OCI-LY7 (cell line): ENCODE measurements at regions not wholly inside any gene's neighbourhood (a gene's known extent, or its start where the extent isn't known, plus 50 kb on each side); places are given as distances from the start of the nearest gene placed in this dataset.

Experiments
- BruUV-seq: library from RNA; stranded (reverse); fragments of 400-500 nt; replicated peaks from 2 replicates; lab custom pipeline; 2021; lab: Mats Ljungman, UMichigan
- CTCF ChIA-PET: fragments of 300-600 bp; sonication (Branson Sonifier 250); formaldehyde crosslinking; loops from one replicate; lab custom pipeline; 2022; ENCODE audit warnings: antibody characterized with exemption; ENCODE audit not compliant: unreplicated experiment; lab: Charles Lee
- POLR2A ChIA-PET: fragments of 300-600 bp; sonication (Branson Sonifier 250); formaldehyde crosslinking; loops from one replicate; lab custom pipeline; 2022; ENCODE audit warnings: antibody characterized with exemption; lab: Charles Lee
- DNase-seq: peaks from one replicate; pipeline ENCODE4 v3.0.0-alpha.2; 2015; ENCODE audit warnings: low spot score
- H2AFZ ChIP-seq: fragments of 200-600 bp; sonication (generic), shearing (Covaris generic); 2 replicates; pipeline ENCODE4 v1.6.1; 2014; ENCODE audit warnings: mild to moderate bottlenecking, antibody characterized with exemption, low read length, moderate library complexity
- H3K27ac ChIP-seq: fragments of 200-600 bp; sonication (generic); 2 replicates; pipeline ENCODE4 v1.5.1; 2014; ENCODE audit warnings: mixed run types, low read depth, mild to moderate bottlenecking, moderate library complexity, low read length, inconsistent platforms; ENCODE audit not compliant: poor library complexity, severe bottlenecking
- H3K36me3 ChIP-seq: fragments of 200-600 bp; sonication (generic); 2 replicates; pipeline ENCODE4 v1.6.1; 2014; ENCODE audit warnings: mild to moderate bottlenecking, antibody characterized with exemption, low read length, moderate library complexity, mixed read lengths; ENCODE audit not compliant: insufficient read depth
- H3K4me1 ChIP-seq: fragments of 200-600 bp; sonication (generic); 2 replicates; pipeline ENCODE4 v1.5.1; 2014; ENCODE audit warnings: mild to moderate bottlenecking, low read length; ENCODE audit not compliant: insufficient read depth, poor library complexity, severe bottlenecking
- H3K4me2 ChIP-seq: fragments of 200-600 bp; sonication (generic); 2 replicates; pipeline ENCODE4 v1.6.1; 2014; ENCODE audit warnings: mild to moderate bottlenecking, low read length
- H3K4me3 ChIP-seq: fragments of 200-600 bp; sonication (generic); 2 replicates; pipeline ENCODE4 v1.5.1; 2014; ENCODE audit warnings: mild to moderate bottlenecking, low read depth, low read length; ENCODE audit not compliant: poor library complexity, severe bottlenecking
- H3K79me2 ChIP-seq: fragments of 200-600 bp; sonication (generic); 2 replicates; pipeline ENCODE4 v1.6.1; 2016; ENCODE audit warnings: low read depth, mild to moderate bottlenecking, low read length, moderate library complexity, mixed read lengths; ENCODE audit not compliant: insufficient read depth
- H3K9me2 ChIP-seq: fragments of 200-600 bp; sonication (generic); 2 replicates; pipeline ENCODE4 v1.6.1; 2016; ENCODE audit warnings: mild to moderate bottlenecking, low read length, mixed read lengths; ENCODE audit not compliant: insufficient read depth
- H3K9me3 ChIP-seq: fragments of 200-600 bp; sonication (generic); 2 replicates; pipeline ENCODE4 v1.6.1; 2014; ENCODE audit warnings: mild to moderate bottlenecking, mixed run types, low read length, mixed read lengths
- H4K20me1 ChIP-seq: fragments of 200-600 bp; sonication (generic); 2 replicates; pipeline ENCODE4 v1.6.1; 2014; ENCODE audit warnings: mild to moderate bottlenecking, antibody characterized with exemption, low read length, moderate library complexity, mixed read lengths; ENCODE audit not compliant: insufficient read depth
- EZH2phosphoT487 ChIP-seq: fragments of 200-600 bp; sonication (generic); IDR thresholded peaks from 2 replicates; pipeline ENCODE4 v1.6.1; 2018; ENCODE audit warnings: low read depth, borderline replicate concordance, mild to moderate bottlenecking, mixed run types, antibody characterized with exemption, low read length, moderate library complexity, mixed read lengths
- intact Hi-C: fragments of 100-400 bp; cut with micrococcal nuclease; formaldehyde crosslinking; loops from one replicate; pipeline ENCODE4 v1.10.0; 2022; ENCODE audit not compliant: unreplicated experiment
- TF ChIP-seq, protein P1 (sequence below): fragments of 200-600 bp; sonication (generic); conservative IDR thresholded peaks from 2 replicates; pipeline ENCODE4 v1.5.1; 2014; ENCODE audit warnings: mild to moderate bottlenecking, antibody characterized with exemption, low read length, moderate library complexity, mixed read lengths

DNA sequence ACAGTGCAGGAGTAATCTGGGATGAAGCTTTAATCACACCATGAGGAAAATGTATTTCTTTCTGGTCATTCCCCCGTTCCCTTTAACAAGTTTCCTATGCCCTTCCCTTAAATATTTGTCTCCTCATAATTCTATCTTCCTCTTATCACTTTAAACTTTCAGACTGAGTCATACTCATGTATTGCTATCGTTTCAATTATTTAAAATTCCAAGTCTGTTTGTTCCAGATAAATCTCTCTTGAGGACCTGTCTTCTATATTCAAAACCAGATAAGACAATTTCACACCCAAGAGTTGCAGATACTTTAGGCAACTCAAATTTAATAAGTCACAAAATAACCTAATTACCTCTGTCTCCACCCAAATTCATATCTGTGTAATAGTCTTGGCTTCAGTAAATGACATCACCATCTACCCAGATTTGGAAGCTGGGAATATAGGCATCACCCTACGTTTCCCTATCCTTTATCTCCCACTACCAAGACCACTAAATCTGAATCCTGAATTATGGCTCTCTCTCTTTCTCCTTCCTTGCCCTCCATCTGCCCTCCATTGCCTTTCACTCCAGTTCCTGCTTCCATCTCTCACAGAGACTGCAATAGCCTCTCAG lies 220.1 kb downstream of the PYDC2 start:
- no peaks in the 10 kb centered on the region for H3K9me2 ChIP-seq
- no peaks in the 10 kb centered on the region for H3K36me3 ChIP-seq
- TF ChIP-seq, protein P1, sequence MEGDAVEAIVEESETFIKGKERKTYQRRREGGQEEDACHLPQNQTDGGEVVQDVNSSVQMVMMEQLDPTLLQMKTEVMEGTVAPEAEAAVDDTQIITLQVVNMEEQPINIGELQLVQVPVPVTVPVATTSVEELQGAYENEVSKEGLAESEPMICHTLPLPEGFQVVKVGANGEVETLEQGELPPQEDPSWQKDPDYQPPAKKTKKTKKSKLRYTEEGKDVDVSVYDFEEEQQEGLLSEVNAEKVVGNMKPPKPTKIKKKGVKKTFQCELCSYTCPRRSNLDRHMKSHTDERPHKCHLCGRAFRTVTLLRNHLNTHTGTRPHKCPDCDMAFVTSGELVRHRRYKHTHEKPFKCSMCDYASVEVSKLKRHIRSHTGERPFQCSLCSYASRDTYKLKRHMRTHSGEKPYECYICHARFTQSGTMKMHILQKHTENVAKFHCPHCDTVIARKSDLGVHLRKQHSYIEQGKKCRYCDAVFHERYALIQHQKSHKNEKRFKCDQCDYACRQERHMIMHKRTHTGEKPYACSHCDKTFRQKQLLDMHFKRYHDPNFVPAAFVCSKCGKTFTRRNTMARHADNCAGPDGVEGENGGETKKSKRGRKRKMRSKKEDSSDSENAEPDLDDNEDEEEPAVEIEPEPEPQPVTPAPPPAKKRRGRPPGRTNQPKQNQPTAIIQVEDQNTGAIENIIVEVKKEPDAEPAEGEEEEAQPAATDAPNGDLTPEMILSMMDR, result no peak
- TF ChIP-seq EZH2phosphoT487, result no peak
- DNase-seq, result no peak
- no peaks in the 10 kb centered on the region for H3K9me3 ChIP-seq
- no peaks in the 10 kb centered on the region for H4K20me1 ChIP-seq
- CTCF ChIA-PET, result no interaction called here
- intact Hi-C loops, result no loop called here
- no peak overlapping the region for H3K27ac ChIP-seq
- no peaks in the 10 kb centered on the region for H3K79me2 ChIP-seq
- H3K4me3 ChIP-seq, result no peak overlapping the region
- POLR2A ChIA-PET, result interaction anchor here (0.6 kb wide), 1 partner anchor 77 kb away, joined by 4 read pairs; no protein-coding TSS in a partner anchor
- no peak overlapping the region for H2AFZ ChIP-seq
- H3K4me1 ChIP-seq, result no peaks in the 10 kb centered on the region
- H3K4me2 ChIP-seq, result no peak overlapping the region
- BruUV-seq, result no TSS peak

DNA sequence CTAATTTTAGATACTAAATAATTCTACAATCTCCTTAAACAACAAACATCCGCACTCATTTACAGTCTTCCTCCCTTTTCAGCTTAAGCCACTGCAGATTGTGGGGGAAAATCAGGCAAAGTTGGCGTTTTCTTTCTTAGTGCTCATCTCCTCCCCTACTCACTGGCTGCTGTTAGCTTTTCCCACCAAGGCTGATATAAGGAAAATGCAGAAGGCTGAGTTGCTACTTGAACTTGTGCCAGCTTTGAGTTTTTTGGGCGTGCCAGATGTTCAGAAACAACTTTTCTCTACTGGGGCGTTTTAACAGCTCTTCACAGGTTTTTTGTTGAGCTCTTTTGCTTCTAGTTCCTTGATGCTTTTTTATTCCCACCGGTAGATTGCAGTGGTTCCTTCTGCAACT lies 222.0 kb downstream of the PYDC2 start:
- TF ChIP-seq, protein P1, result no peak
- TF ChIP-seq EZH2phosphoT487, result no peak
- Histone ChIP-seq H3K4me2 (no peak overlapping the region), H4K20me1 (no peaks in the 10 kb centered on the region), H3K79me2 (no peaks in the 10 kb centered on the region), H2AFZ (no peak overlapping the region), H3K4me3 (no peak overlapping the region), H3K36me3 (no peaks in the 10 kb centered on the region), H3K9me2 (no peaks in the 10 kb centered on the region), H3K9me3 (no peaks in the 10 kb centered on the region), H3K27ac (no peak overlapping the region), H3K4me1 (no peaks in the 10 kb centered on the region)
- CTCF ChIA-PET, result no interaction called here
- POLR2A ChIA-PET, result no interaction called here
- BruUV-seq, result no TSS peak
- no peak for DNase-seq
- intact Hi-C loops, result no loop called here

DNA sequence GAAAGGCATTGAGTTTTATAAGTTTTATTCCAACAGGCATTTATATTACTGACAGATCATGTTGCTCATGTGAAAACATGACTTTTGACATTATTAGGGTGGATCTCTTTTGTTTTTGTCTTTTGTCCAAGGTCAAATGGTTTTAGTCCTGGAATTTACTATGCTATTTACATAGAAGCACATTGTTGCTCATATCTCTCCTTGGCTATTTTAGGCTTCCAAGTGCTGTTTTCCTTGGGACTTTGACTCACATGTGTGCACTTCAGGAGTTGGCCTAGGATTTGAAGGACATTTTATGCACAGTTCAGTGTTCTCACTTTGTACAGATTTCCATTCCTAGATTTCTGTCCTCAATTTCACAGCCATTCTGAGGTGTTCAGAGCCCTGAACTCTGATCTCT lies 225.7 kb downstream of the PYDC2 start:
- TF ChIP-seq, protein P1, result no peak
- TF ChIP-seq EZH2phosphoT487, result no peak
- Histone ChIP-seq H3K4me1 (no peaks in the 10 kb centered on the region), H3K27ac (no peak overlapping the region), H2AFZ (no peak overlapping the region), H3K4me2 (no peak overlapping the region), H3K4me3 (no peak overlapping the region), H3K9me3 (no peaks in the 10 kb centered on the region), H3K36me3 (no peaks in the 10 kb centered on the region), H3K9me2 (no peaks in the 10 kb centered on the region), H3K79me2 (no peaks in the 10 kb centered on the region), H4K20me1 (no peaks in the 10 kb centered on the region)
- POLR2A ChIA-PET, result no interaction called here
- DNase-seq, result no peak
- intact Hi-C loops, result no loop called here
- CTCF ChIA-PET, result no interaction called here
- no TSS peak for BruUV-seq
